MM.1S (cell line): ENCODE measurements at regions not wholly inside any gene's neighbourhood (a gene's known extent, or its start where the extent isn't known, plus 50 kb on each side); places are given as distances from the start of the nearest gene placed in this dataset.

Experiments used
- DNase-seq: peaks from one replicate; pipeline ENCODE4 v3.0.0-alpha.2; 2015
- H2AFZ ChIP-seq: fragments of 300-600 bp; sonication (generic); 2 replicates; pipeline ENCODE4 v1.6.0; 2016; ENCODE audit warnings: antibody characterized with exemption, low read length
- H3F3A ChIP-seq: fragments of 300-600 bp; sonication (generic); 2 replicates; pipeline ENCODE4 v1.6.1; 2016; ENCODE audit warnings: mild to moderate bottlenecking, antibody characterized with exemption, low read length, moderate library complexity, mixed read lengths; ENCODE audit not compliant: insufficient read depth
- H3K27ac ChIP-seq: fragments of 300-600 bp; sonication (generic); 2 replicates; pipeline ENCODE4 v1.5.1; 2016; ENCODE audit warnings: mild to moderate bottlenecking, low read length
- H3K27me3 ChIP-seq: fragments of 300-600 bp; sonication (generic); replicated peaks from 2 replicates; pipeline ENCODE4 v1.6.0; 2016; ENCODE audit warnings: low read length; ENCODE audit not compliant: insufficient read depth
- H3K36me3 ChIP-seq: fragments of 300-600 bp; sonication (generic); replicated peaks from 2 replicates; pipeline ENCODE4 v1.6.1; 2016; ENCODE audit warnings: mild to moderate bottlenecking, low read length, mixed read lengths; ENCODE audit not compliant: insufficient read depth
- H3K4me1 ChIP-seq: fragments of 300-600 bp; sonication (generic); 2 replicates; pipeline ENCODE4 v1.6.1; 2016; ENCODE audit warnings: low read length, mixed read lengths
- H3K4me2 ChIP-seq: fragments of 300-600 bp; sonication (generic); 2 replicates; pipeline ENCODE4 v1.6.0; 2016; ENCODE audit warnings: low read depth, low read length
- H3K4me3 ChIP-seq: fragments of 300-600 bp; sonication (generic); 2 replicates; pipeline ENCODE4 v1.5.1; 2016; ENCODE audit warnings: low read length, mixed read lengths
- H3K79me2 ChIP-seq: fragments of 300-600 bp; sonication (generic); 2 replicates; pipeline ENCODE4 v1.6.1; 2016; ENCODE audit warnings: mixed run types, low read length, mixed read lengths
- H3K9ac ChIP-seq: fragments of 300-600 bp; sonication (generic); 2 replicates; pipeline ENCODE4 v1.6.1; 2016; ENCODE audit warnings: low read length, mixed read lengths
- H3K9me2 ChIP-seq: fragments of 300-600 bp; sonication (generic); replicated peaks from 2 replicates; pipeline ENCODE4 v1.6.1; 2016; ENCODE audit warnings: mild to moderate bottlenecking, low read length, mixed read lengths; ENCODE audit not compliant: insufficient read depth
- H3K9me3 ChIP-seq: fragments of 300-600 bp; sonication (generic); replicated peaks from 2 replicates; pipeline ENCODE4 v1.6.1; 2016; ENCODE audit warnings: mild to moderate bottlenecking, low read length, mixed read lengths; ENCODE audit not compliant: insufficient read depth
- H4K20me1 ChIP-seq: fragments of 300-600 bp; sonication (generic); 2 replicates; pipeline ENCODE4 v1.6.1; 2016; ENCODE audit warnings: mild to moderate bottlenecking, low read length, moderate library complexity, mixed read lengths; ENCODE audit not compliant: insufficient read depth
- EZH2 ChIP-seq: fragments of 300-600 bp; sonication (generic); optimal IDR thresholded peaks from 2 replicates; pipeline ENCODE3; 2017; ENCODE audit warnings: low read depth, mild to moderate bottlenecking, antibody characterized with exemption, low read length, mixed read lengths
- EZH2phosphoT487 ChIP-seq: fragments of 300-600 bp; sonication (generic); IDR thresholded peaks from 2 replicates; pipeline ENCODE4 v1.6.1; 2018; ENCODE audit warnings: antibody characterized with exemption, low read length
- TF ChIP-seq, protein P1 (sequence below): fragments of 300-600 bp; sonication (generic); IDR thresholded peaks from 2 replicates; pipeline ENCODE4 v1.5.1; 2016; ENCODE audit warnings: antibody characterized with exemption, low read length, mixed read lengths

GRCh38 chr19:28341810-28342350 lies 871.1 kb downstream of the UQCRFS1 start:
- H3K27me3 ChIP-seq = no peaks in the 10 kb centered on the region
- no peaks in the 10 kb centered on the region for H3K79me2 ChIP-seq
- H3K9ac ChIP-seq = no peak overlapping the region
- no peak overlapping the region for H3K4me2 ChIP-seq
- H3K9me2 ChIP-seq = no peaks in the 10 kb centered on the region
- H3K4me1 ChIP-seq = no peaks in the 10 kb centered on the region
- no peak overlapping the region for H3K27ac ChIP-seq
- no peaks in the 10 kb centered on the region for H4K20me1 ChIP-seq
- no peaks in the 10 kb centered on the region for H3K9me3 ChIP-seq
- DNase-seq = no peak
- no peak overlapping the region for H2AFZ ChIP-seq
- no peaks in the 10 kb centered on the region for H3K36me3 ChIP-seq
- H3F3A ChIP-seq = no peaks in the 10 kb centered on the region
- TF ChIP-seq, protein P1, sequence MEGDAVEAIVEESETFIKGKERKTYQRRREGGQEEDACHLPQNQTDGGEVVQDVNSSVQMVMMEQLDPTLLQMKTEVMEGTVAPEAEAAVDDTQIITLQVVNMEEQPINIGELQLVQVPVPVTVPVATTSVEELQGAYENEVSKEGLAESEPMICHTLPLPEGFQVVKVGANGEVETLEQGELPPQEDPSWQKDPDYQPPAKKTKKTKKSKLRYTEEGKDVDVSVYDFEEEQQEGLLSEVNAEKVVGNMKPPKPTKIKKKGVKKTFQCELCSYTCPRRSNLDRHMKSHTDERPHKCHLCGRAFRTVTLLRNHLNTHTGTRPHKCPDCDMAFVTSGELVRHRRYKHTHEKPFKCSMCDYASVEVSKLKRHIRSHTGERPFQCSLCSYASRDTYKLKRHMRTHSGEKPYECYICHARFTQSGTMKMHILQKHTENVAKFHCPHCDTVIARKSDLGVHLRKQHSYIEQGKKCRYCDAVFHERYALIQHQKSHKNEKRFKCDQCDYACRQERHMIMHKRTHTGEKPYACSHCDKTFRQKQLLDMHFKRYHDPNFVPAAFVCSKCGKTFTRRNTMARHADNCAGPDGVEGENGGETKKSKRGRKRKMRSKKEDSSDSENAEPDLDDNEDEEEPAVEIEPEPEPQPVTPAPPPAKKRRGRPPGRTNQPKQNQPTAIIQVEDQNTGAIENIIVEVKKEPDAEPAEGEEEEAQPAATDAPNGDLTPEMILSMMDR = no peak
- TF ChIP-seq EZH2 = no peak
- TF ChIP-seq EZH2phosphoT487 = no peak
- H3K4me3 ChIP-seq = no peak overlapping the region

DNA sequence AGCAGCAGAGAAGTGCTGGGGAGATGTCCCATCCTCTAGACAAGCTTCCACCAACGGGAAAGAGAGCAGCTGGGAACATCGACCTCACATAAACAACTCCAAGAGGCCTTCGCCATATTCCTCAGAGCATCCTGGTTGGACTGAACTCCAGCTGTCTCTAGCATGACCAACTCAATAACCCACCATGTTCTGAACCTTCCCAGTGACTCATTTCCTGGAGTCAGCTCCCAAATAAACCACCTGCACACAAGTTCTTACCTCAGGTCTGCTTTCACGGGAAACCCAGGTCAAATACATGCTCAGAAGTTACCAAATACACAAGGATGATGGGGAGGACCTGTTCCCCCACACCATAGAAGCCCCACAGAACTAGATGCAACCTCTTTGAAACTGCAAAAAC lies 878.5 kb downstream of the UQCRFS1 start:
- Histone ChIP-seq H3K9ac (no peak overlapping the region), H3K4me3 (no peak overlapping the region), H3K27me3 (no peaks in the 10 kb centered on the region), H3K4me1 (no peaks in the 10 kb centered on the region), H2AFZ (no peak overlapping the region), H3K79me2 (no peaks in the 10 kb centered on the region), H3K27ac (no peak overlapping the region), H3F3A (no peaks in the 10 kb centered on the region), H4K20me1 (no peaks in the 10 kb centered on the region), H3K9me2 (no peaks in the 10 kb centered on the region), H3K36me3 (no peaks in the 10 kb centered on the region), H3K4me2 (no peak overlapping the region), H3K9me3 (no peaks in the 10 kb centered on the region)
- DNase-seq = no peak
- TF ChIP-seq, protein P1 = no peak
- TF ChIP-seq EZH2phosphoT487 = no peak
- no peak for TF ChIP-seq EZH2

GRCh38 chr19:28333909-28334308 lies 879.0 kb downstream of the UQCRFS1 start:
- TF ChIP-seq, protein P1 = no peak
- TF ChIP-seq EZH2phosphoT487 = no peak
- no peak for TF ChIP-seq EZH2
- Histone ChIP-seq H3K36me3 (no peaks in the 10 kb centered on the region), H4K20me1 (no peaks in the 10 kb centered on the region), H3K4me2 (no peak overlapping the region), H3K27ac (no peak overlapping the region), H3K9me3 (no peaks in the 10 kb centered on the region), H2AFZ (no peak overlapping the region), H3K4me3 (no peak overlapping the region), H3K27me3 (no peaks in the 10 kb centered on the region), H3K9ac (no peak overlapping the region), H3K79me2 (no peaks in the 10 kb centered on the region), H3K9me2 (no peaks in the 10 kb centered on the region), H3F3A (no peaks in the 10 kb centered on the region), H3K4me1 (no peaks in the 10 kb centered on the region)
- DNase-seq = no peak
